ENCODE measurements at regions not wholly inside any gene's neighbourhood (a gene's known extent, or its start where the extent isn't known, plus 50 kb on each side); places are given as distances from the start of the nearest gene placed in this dataset.

- intact Hi-C loops (cut with DNase I), result no loop called here
- no peaks in the 10 kb centered on the region for H3K27me3 ChIP-seq (ENCODE audit: control insufficient read depth, insufficient read depth, low read length)
- no peak for TF ChIP-seq CTCF (IDR thresholded peaks at IDR 0.05; ENCODE audit: borderline replicate concordance, extremely low read depth, insufficient read depth)
- no peaks in the 10 kb centered on the region for H3K4me1 ChIP-seq (ENCODE audit: control insufficient read depth in 2 of 3, insufficient read depth in 2 of 3, low read depth in 1 of 3, low read length in 3 of 3)
- FAIRE-seq (no peak), DNase-seq (no peak)
- H3K36me3 ChIP-seq (ENCODE audit: control insufficient read depth in 2 of 3, insufficient read depth in 3 of 3, low read length in 3 of 3), result no peaks in the 10 kb centered on the region
- no peak overlapping the region for H3K9ac ChIP-seq (ENCODE audit: low read length in 3 of 3)
- no peak overlapping the region for H3K4me3 ChIP-seq (ENCODE audit: low read length in 3 of 3)
- peaks cover 0 to 11% (median 0%) of the 10 kb centered on the region in 3 donors for H3K9me3 ChIP-seq (ENCODE audit: control insufficient read depth in 2 of 3, insufficient read depth in 1 of 3, low read length in 3 of 3)
- no peak overlapping the region for H3K27ac ChIP-seq (ENCODE audit: low read depth in 2 of 2, low read length in 2 of 2)
These were observed 51.5 kb upstream of the MNX1 start for GRCh38 chr7:157061979-157062378.

- TF ChIP-seq CTCF (IDR thresholded peaks at IDR 0.05; ENCODE audit: borderline replicate concordance, extremely low read depth, insufficient read depth), result no peak
- no peak overlapping the region for H3K9ac ChIP-seq (ENCODE audit: low read length in 3 of 3)
- intact Hi-C loops (cut with DNase I), result no loop called here
- H3K27me3 ChIP-seq (ENCODE audit: control insufficient read depth, insufficient read depth, low read length), result no peaks in the 10 kb centered on the region
- H3K27ac ChIP-seq (ENCODE audit: low read depth in 2 of 2, low read length in 2 of 2), result no peak overlapping the region
- peaks cover 0 to 11% (median 0%) of the 10 kb centered on the region in 3 donors for H3K9me3 ChIP-seq (ENCODE audit: control insufficient read depth in 2 of 3, insufficient read depth in 1 of 3, low read length in 3 of 3)
- no peak for FAIRE-seq
- no peaks in the 10 kb centered on the region for H3K4me1 ChIP-seq (ENCODE audit: control insufficient read depth in 2 of 3, insufficient read depth in 2 of 3, low read depth in 1 of 3, low read length in 3 of 3)
- no peaks in the 10 kb centered on the region for H3K36me3 ChIP-seq (ENCODE audit: control insufficient read depth in 2 of 3, insufficient read depth in 3 of 3, low read length in 3 of 3)
- peak in 1 of 5 donors; percentile 35 for DNase-seq
- H3K4me3 ChIP-seq (ENCODE audit: low read length in 3 of 3), result no peak overlapping the region
These were observed 54.6 kb upstream of the MNX1 start for GRCh38 chr7:157065046-157065445.

- no peak for TF ChIP-seq CTCF (IDR thresholded peaks at IDR 0.05; ENCODE audit: borderline replicate concordance, extremely low read depth, insufficient read depth)
- Histone ChIP-seq H3K27ac (ENCODE audit: low read depth in 2 of 2, low read length in 2 of 2) (no peak overlapping the region), H3K9me3 (ENCODE audit: control insufficient read depth in 2 of 3, insufficient read depth in 1 of 3, low read length in 3 of 3) (peaks cover 0 to 2% (median 0%) of the 10 kb centered on the region in 3 donors), H3K9ac (ENCODE audit: low read length in 3 of 3) (no peak overlapping the region), H3K4me1 (ENCODE audit: control insufficient read depth in 2 of 3, insufficient read depth in 2 of 3, low read depth in 1 of 3, low read length in 3 of 3) (no peaks in the 10 kb centered on the region), H3K4me3 (ENCODE audit: low read length in 3 of 3) (no peak overlapping the region), H3K36me3 (ENCODE audit: control insufficient read depth in 2 of 3, insufficient read depth in 3 of 3, low read length in 3 of 3) (no peaks in the 10 kb centered on the region), H3K27me3 (ENCODE audit: control insufficient read depth, insufficient read depth, low read length) (no peaks in the 10 kb centered on the region)
- DNase-seq (no peak), FAIRE-seq (no peak)
- intact Hi-C loops (cut with DNase I), result no loop called here
These were observed 61.9 kb upstream of the MNX1 start for GRCh38 chr7:157072361-157072760.

- intact Hi-C loops (cut with DNase I), result no loop called here
- Histone ChIP-seq H3K27ac (ENCODE audit: low read depth in 2 of 2, low read length in 2 of 2) (no peak overlapping the region), H3K27me3 (ENCODE audit: control insufficient read depth, insufficient read depth, low read length) (peaks cover 2% of the 10 kb centered on the region), H3K4me1 (ENCODE audit: control insufficient read depth in 2 of 3, insufficient read depth in 2 of 3, low read depth in 1 of 3, low read length in 3 of 3) (no peaks in the 10 kb centered on the region), H3K4me3 (ENCODE audit: low read length in 3 of 3) (no peak overlapping the region), H3K36me3 (ENCODE audit: control insufficient read depth in 2 of 3, insufficient read depth in 3 of 3, low read length in 3 of 3) (no peaks in the 10 kb centered on the region), H3K9me3 (ENCODE audit: control insufficient read depth in 2 of 3, insufficient read depth in 1 of 3, low read length in 3 of 3) (peaks cover 0 to 2% (median 0%) of the 10 kb centered on the region in 3 donors), H3K9ac (ENCODE audit: low read length in 3 of 3) (no peak overlapping the region)
- no peak for DNase-seq
- no peak for FAIRE-seq
- TF ChIP-seq CTCF (IDR thresholded peaks at IDR 0.05; ENCODE audit: borderline replicate concordance, extremely low read depth, insufficient read depth), result no peak
These were observed 62.9 kb upstream of the MNX1 start for GRCh38 chr7:157073335-157073734.
